ENCODE measurements at regions not wholly inside any gene's neighbourhood (a gene's known extent, or its start where the extent isn't known, plus 50 kb on each side); places are given as distances from the start of the nearest gene placed in this dataset.

GRCh38 chr6:18328540-18328939, 58.6 kb upstream of the RNF144B start:
- Histone ChIP-seq H3K27ac (ENCODE audit: low read depth, low read length) (no peak overlapping the region), H3K9ac (ENCODE audit: low read length) (no peak overlapping the region), H2AFZ (ENCODE audit: low read depth, low read length, poor library complexity, severe bottlenecking) (no peak overlapping the region), H4K20me1 (ENCODE audit: insufficient read depth) (no peaks in the 10 kb centered on the region), H3K9me2 (ENCODE audit: insufficient read depth) (no peaks in the 10 kb centered on the region), H3K4me3 (replicated peaks in 1 of 2; ENCODE audit: low read depth in 1 of 2, low read length in 2 of 2) (no peak overlapping the region), H3K27me3 (ENCODE audit: insufficient read depth, low read length) (no peaks in the 10 kb centered on the region), H3K79me2 (ENCODE audit: insufficient read depth, low read length) (no peaks in the 10 kb centered on the region), H3K36me3 (ENCODE audit: control insufficient read depth in 1 of 2, insufficient read depth in 2 of 2, low read length in 2 of 2) (no peaks in the 10 kb centered on the region), H3K4me2 (ENCODE audit: low read length) (no peak overlapping the region), H3K4me1 (ENCODE audit: control insufficient read depth in 1 of 2, insufficient read depth in 2 of 2, low read length in 2 of 2) (no peaks in the 10 kb centered on the region), H3K9me3 (ENCODE audit: control insufficient read depth in 1 of 2, insufficient read depth in 1 of 2, low read depth in 1 of 2, low read length in 2 of 2) (no peaks in the 10 kb centered on the region)
- intact Hi-C loops (cut with micrococcal nuclease) = loop anchor here (10.0 kb wide), 1 partner anchor 1726 kb away; no protein-coding TSS in a partner anchor
- RAD21 ChIA-PET (ENCODE audit: low non-redundant PET in 1 of 2, low total read pairs in 2 of 2, uncharacterized antibody in 2 of 2, unreplicated experiment in 2 of 2) = no interaction called here
- no peak for DNase-seq (ENCODE audit: low read depth, low spot score)
- no peak for ATAC-seq
- CTCF ChIA-PET = no interaction called here
- BruUV-seq (replicated peaks) = no TSS peak
- TF ChIP-seq YY1 (IDR thresholded peaks at IDR 0.05; ENCODE audit: extremely low read depth, insufficient replicate concordance, low read depth, low read length) (no peak), CEBPB (IDR thresholded peaks at IDR 0.05; ENCODE audit: low read depth) (no peak), EGR1 (IDR thresholded peaks at IDR 0.05; ENCODE audit: low read depth) (no peak), EZH2 (IDR thresholded peaks at IDR 0.05) (no peak)
- TF ChIP-seq, protein P1, sequence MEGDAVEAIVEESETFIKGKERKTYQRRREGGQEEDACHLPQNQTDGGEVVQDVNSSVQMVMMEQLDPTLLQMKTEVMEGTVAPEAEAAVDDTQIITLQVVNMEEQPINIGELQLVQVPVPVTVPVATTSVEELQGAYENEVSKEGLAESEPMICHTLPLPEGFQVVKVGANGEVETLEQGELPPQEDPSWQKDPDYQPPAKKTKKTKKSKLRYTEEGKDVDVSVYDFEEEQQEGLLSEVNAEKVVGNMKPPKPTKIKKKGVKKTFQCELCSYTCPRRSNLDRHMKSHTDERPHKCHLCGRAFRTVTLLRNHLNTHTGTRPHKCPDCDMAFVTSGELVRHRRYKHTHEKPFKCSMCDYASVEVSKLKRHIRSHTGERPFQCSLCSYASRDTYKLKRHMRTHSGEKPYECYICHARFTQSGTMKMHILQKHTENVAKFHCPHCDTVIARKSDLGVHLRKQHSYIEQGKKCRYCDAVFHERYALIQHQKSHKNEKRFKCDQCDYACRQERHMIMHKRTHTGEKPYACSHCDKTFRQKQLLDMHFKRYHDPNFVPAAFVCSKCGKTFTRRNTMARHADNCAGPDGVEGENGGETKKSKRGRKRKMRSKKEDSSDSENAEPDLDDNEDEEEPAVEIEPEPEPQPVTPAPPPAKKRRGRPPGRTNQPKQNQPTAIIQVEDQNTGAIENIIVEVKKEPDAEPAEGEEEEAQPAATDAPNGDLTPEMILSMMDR (IDR thresholded peaks at IDR 0.05 in 2 of 3, conservative IDR thresholded peaks at IDR 0.05 in 1 of 3; ENCODE audit: borderline replicate concordance in 1 of 3, insufficient read depth in 1 of 3, low read depth in 2 of 3, low read length in 2 of 3) = no peak
- POLR2A ChIA-PET = no interaction called here

GRCh38 chr6:18328070-18328469, 59.1 kb upstream of the RNF144B start:
- H3K4me3 ChIP-seq (replicated peaks in 1 of 2; ENCODE audit: low read depth in 1 of 2, low read length in 2 of 2) = no peak overlapping the region
- no peaks in the 10 kb centered on the region for H4K20me1 ChIP-seq (ENCODE audit: insufficient read depth)
- BruUV-seq (replicated peaks) = no TSS peak
- intact Hi-C loops (cut with micrococcal nuclease) = loop anchor here (10.0 kb wide), 1 partner anchor 1727 kb away; no protein-coding TSS in a partner anchor
- H3K79me2 ChIP-seq (ENCODE audit: insufficient read depth, low read length) = no peaks in the 10 kb centered on the region
- H3K4me2 ChIP-seq (ENCODE audit: low read length) = no peak overlapping the region
- H2AFZ ChIP-seq (ENCODE audit: low read depth, low read length, poor library complexity, severe bottlenecking) = no peak overlapping the region
- no peak overlapping the region for H3K9ac ChIP-seq (ENCODE audit: low read length)
- ChIA-PET RAD21 (ENCODE audit: low non-redundant PET in 1 of 2, low total read pairs in 2 of 2, uncharacterized antibody in 2 of 2, unreplicated experiment in 2 of 2) (no interaction called here), CTCF (interaction anchor here (0.7 to 1.2 kb wide), 2 partner anchors 38 to 175 kb away, joined by 3 read pairs; no protein-coding TSS in a partner anchor), POLR2A (no interaction called here)
- no peaks in the 10 kb centered on the region for H3K9me2 ChIP-seq (ENCODE audit: insufficient read depth)
- DNase-seq (ENCODE audit: low read depth, low spot score) = no peak
- no peak for TF ChIP-seq CBX3 (IDR thresholded peaks at IDR 0.05; ENCODE audit: low read depth)
- TF ChIP-seq, protein P1 (IDR thresholded peaks at IDR 0.05 in 2 of 3, conservative IDR thresholded peaks at IDR 0.05 in 1 of 3; ENCODE audit: borderline replicate concordance in 1 of 3, insufficient read depth in 1 of 3, low read depth in 2 of 3, low read length in 2 of 3) = no peak
- no peak for TF ChIP-seq EZH2 (IDR thresholded peaks at IDR 0.05)
- no peak for TF ChIP-seq REST (IDR thresholded peaks at IDR 0.05; ENCODE audit: low read depth)
- no peak for TF ChIP-seq TCF7L2 (IDR thresholded peaks at IDR 0.05; ENCODE audit: borderline replicate concordance, extremely low read depth, insufficient read depth, insufficient read length)
- TF ChIP-seq YY1 (IDR thresholded peaks at IDR 0.05; ENCODE audit: extremely low read depth, insufficient replicate concordance, low read depth, low read length) = no peak
- no peak for TF ChIP-seq POLR2AphosphoS5 (IDR thresholded peaks at IDR 0.05; ENCODE audit: low read depth, low read length)
- TF ChIP-seq CEBPB (IDR thresholded peaks at IDR 0.05; ENCODE audit: low read depth) = no peak
- H3K27me3 ChIP-seq (ENCODE audit: insufficient read depth, low read length) = no peaks in the 10 kb centered on the region
- H3K27ac ChIP-seq (ENCODE audit: low read depth, low read length) = no peak overlapping the region
- ATAC-seq = no peak
- no peaks in the 10 kb centered on the region for H3K4me1 ChIP-seq (ENCODE audit: control insufficient read depth in 1 of 2, insufficient read depth in 2 of 2, low read length in 2 of 2)
- no peaks in the 10 kb centered on the region for H3K36me3 ChIP-seq (ENCODE audit: control insufficient read depth in 1 of 2, insufficient read depth in 2 of 2, low read length in 2 of 2)
- no peaks in the 10 kb centered on the region for H3K9me3 ChIP-seq (ENCODE audit: control insufficient read depth in 1 of 2, insufficient read depth in 1 of 2, low read depth in 1 of 2, low read length in 2 of 2)
